H9 (cell line): ENCODE measurements at regions not wholly inside any gene's neighbourhood (a gene's known extent, or its start where the extent isn't known, plus 50 kb on each side); places are given as distances from the start of the nearest gene placed in this dataset.

Source experiments
- DNase-seq: peaks from one replicate; pipeline ENCODE4 v3.0.0-alpha.2; 2017
- H2AFZ ChIP-seq: one replicate; pipeline ENCODE4 v1.6.1; 2013; ENCODE audit warnings: mild to moderate bottlenecking, low read length, control low read depth, moderate library complexity
- H2AK5ac ChIP-seq: 2 replicates; pipeline ENCODE4 v1.6.1; 2013; ENCODE audit warnings: low read length, control low read depth, mixed read lengths; ENCODE audit not compliant: insufficient read length
- H2BK120ac ChIP-seq: one replicate; pipeline ENCODE4 v1.6.1; 2013; ENCODE audit warnings: low read depth, mild to moderate bottlenecking, low read length, control low read depth, inconsistent platforms; ENCODE audit not compliant: poor library complexity, severe bottlenecking
- H2BK12ac ChIP-seq: 2 replicates; pipeline ENCODE4 v1.6.1; 2013; ENCODE audit warnings: low read length, control low read depth, mixed read lengths, low read depth; ENCODE audit not compliant: insufficient read length
- H2BK15ac ChIP-seq: 2 replicates; pipeline ENCODE4 v1.6.1; 2013; ENCODE audit warnings: low read depth, low read length, control low read depth
- H2BK20ac ChIP-seq: one replicate; pipeline ENCODE4 v1.6.1; 2013; ENCODE audit warnings: low read depth, mild to moderate bottlenecking, low read length, control low read depth, inconsistent platforms; ENCODE audit not compliant: poor library complexity, severe bottlenecking
- H2BK5ac ChIP-seq: 2 replicates; pipeline ENCODE4 v1.6.1; 2013; ENCODE audit warnings: low read length, control low read depth, mixed read lengths; ENCODE audit not compliant: insufficient read length
- H3K14ac ChIP-seq: 2 replicates; pipeline ENCODE4 v1.6.1; 2013; ENCODE audit warnings: low read length, control low read depth; ENCODE audit not compliant: insufficient read depth
- H3K18ac ChIP-seq: 2 replicates; pipeline ENCODE4 v1.6.1; 2013; ENCODE audit warnings: low read depth, mild to moderate bottlenecking, mixed read lengths, low read length, control low read depth; ENCODE audit not compliant: insufficient read length
- H3K23ac ChIP-seq: 2 replicates; pipeline ENCODE4 v1.6.1; 2013; ENCODE audit warnings: low read length, control low read depth, mixed read lengths, low read depth; ENCODE audit not compliant: insufficient read length
- H3K23me2 ChIP-seq: 2 replicates; pipeline ENCODE4 v1.6.1; 2013; ENCODE audit warnings: low read depth, mild to moderate bottlenecking, mixed read lengths, low read length, control low read depth; ENCODE audit not compliant: insufficient read length, poor library complexity, severe bottlenecking
- H3K27ac ChIP-seq: 2 replicates; pipeline ENCODE4 v1.5.1; 2013; ENCODE audit warnings: low read length, control low read depth, mixed read lengths, low read depth; ENCODE audit not compliant: insufficient read length
- H3K27me3 ChIP-seq: 2 replicates; pipeline ENCODE4 v1.6.1; 2013; ENCODE audit warnings: low read length, control low read depth, inconsistent platforms; ENCODE audit not compliant: insufficient read depth
- H3K4ac ChIP-seq: 2 replicates; pipeline ENCODE4 v1.6.1; 2013; ENCODE audit warnings: low read depth, mild to moderate bottlenecking, control low read depth, inconsistent platforms, low read length, moderate library complexity
- H3K4me1 ChIP-seq: 2 replicates; pipeline ENCODE4 v1.6.1; 2013; ENCODE audit warnings: low read length, control low read depth, inconsistent platforms; ENCODE audit not compliant: insufficient read depth
- H3K4me2 ChIP-seq: 2 replicates; pipeline ENCODE4 v1.6.1; 2013; ENCODE audit warnings: low read length, control low read depth, mixed read lengths; ENCODE audit not compliant: insufficient read length, insufficient read depth
- H3K56ac ChIP-seq: 2 replicates; pipeline ENCODE4 v1.6.1; 2013; ENCODE audit warnings: low read depth, mild to moderate bottlenecking, mixed read lengths, low read length, control low read depth; ENCODE audit not compliant: insufficient read length
- H3K79me1 ChIP-seq: 2 replicates; pipeline ENCODE4 v1.6.1; 2013; ENCODE audit warnings: low read depth, mild to moderate bottlenecking, moderate library complexity, low read length, control low read depth, inconsistent platforms; ENCODE audit not compliant: insufficient read depth, poor library complexity, severe bottlenecking
- H3K79me2 ChIP-seq: 2 replicates; pipeline ENCODE4 v1.6.1; 2013; ENCODE audit warnings: low read length, control low read depth, inconsistent platforms; ENCODE audit not compliant: insufficient read depth
- H3K9ac ChIP-seq: 2 replicates; pipeline ENCODE4 v1.6.1; 2013; ENCODE audit warnings: low read length, control low read depth, mixed read lengths; ENCODE audit not compliant: insufficient read length; ENCODE audit errors: extremely low read depth
- H3K9me3 ChIP-seq: one replicate; pipeline ENCODE4 v1.6.1; 2013; ENCODE audit warnings: low read depth, low read length, inconsistent platforms; ENCODE audit not compliant: control insufficient read depth
- H3T11ph ChIP-seq: one replicate; pipeline ENCODE4 v1.6.1; 2013; ENCODE audit warnings: mild to moderate bottlenecking, low read length, control low read depth, inconsistent platforms
- H4K20me1 ChIP-seq: one replicate; pipeline ENCODE4 v1.6.1; 2013; ENCODE audit not compliant: control insufficient read depth, insufficient read length, insufficient read depth
- H4K5ac ChIP-seq: 2 replicates; pipeline ENCODE4 v1.6.1; 2013; ENCODE audit warnings: low read depth, mild to moderate bottlenecking, mixed read lengths, low read length, control low read depth; ENCODE audit not compliant: insufficient read length
- H4K8ac ChIP-seq: replicated peaks from 2 replicates; pipeline ENCODE4 v1.6.1; 2013; ENCODE audit warnings: low read length, control low read depth, mixed read lengths, low read depth; ENCODE audit not compliant: insufficient read length
- H4K91ac ChIP-seq: 2 replicates; pipeline ENCODE4 v1.6.1; 2013; ENCODE audit warnings: low read depth, mild to moderate bottlenecking, moderate library complexity, mixed read lengths, low read length, control low read depth; ENCODE audit not compliant: insufficient read length
- H3K27ac Mint-ChIP-seq, 3 experiments: 2 replicates in 2 of 3; 3 replicates in 1 of 3; pipeline ENCODE4 v1.8.0; 2020 to 2021; ENCODE audit warnings: mixed read lengths in 3 of 3, mild to moderate bottlenecking in 1 of 3, moderate library complexity in 1 of 3
- H3K27me3 Mint-ChIP-seq: 2 replicates; pipeline ENCODE4 v1.8.0; 2021; ENCODE audit warnings: low read depth, mild to moderate bottlenecking, moderate library complexity, mixed read lengths
- H3K36me3 Mint-ChIP-seq, 3 experiments: 2 replicates in 2 of 3; 3 replicates in 1 of 3; pipeline ENCODE4 v1.8.0; 2020 to 2021; ENCODE audit warnings: low read depth in 3 of 3, mixed read lengths in 3 of 3; ENCODE audit not compliant: insufficient read depth in 1 of 3
- H3K4me1 Mint-ChIP-seq, 2 experiments: 2 replicates each; pipeline ENCODE4 v1.8.0; 2020; ENCODE audit warnings: mixed read lengths in 2 of 2
- H3K4me3 Mint-ChIP-seq, 2 experiments: 2 replicates in 1 of 2; 3 replicates in 1 of 2; pipeline ENCODE4 v1.8.0; 2020 to 2021; ENCODE audit warnings: mild to moderate bottlenecking in 2 of 2, mixed read lengths in 2 of 2, moderate library complexity in 1 of 2
- H3K9me3 Mint-ChIP-seq, 2 experiments: 2 replicates in 1 of 2; 3 replicates in 1 of 2; pipeline ENCODE4 v1.8.0; 2020; ENCODE audit warnings: mild to moderate bottlenecking in 2 of 2, mixed read lengths in 2 of 2, moderate library complexity in 1 of 2
- CTCF ChIP-seq: fragments of 200-600 bp; sonication (generic); conservative IDR thresholded peaks from 3 replicates; pipeline ENCODE4 v1.8.0; 2021; ENCODE audit warnings: antibody characterized with exemption, mild to moderate bottlenecking
- WGBS: extraction: QIAGEN DNeasy Blood & Tissue Kit; methylation state at CpG from one replicate; pipeline ENCODE4 v1.1.7; 2013; ENCODE audit warnings: missing lambda C conversion rate, low lambda C conversion rate, mixed read lengths; ENCODE audit not compliant: insufficient read length; ENCODE audit errors: extremely low coverage; 5-methylcytosine and 5-hydroxymethylcytosine counted together

- Histone ChIP-seq H3K27ac (no peak overlapping the region), H3T11ph (no peak overlapping the region), H2BK12ac (no peak overlapping the region), H2AFZ (no peak overlapping the region), H3K79me2 (no peaks in the 10 kb centered on the region), H2AK5ac (no peak overlapping the region), H2BK20ac (no peak overlapping the region), H3K14ac (no peak overlapping the region), H2BK5ac (no peak overlapping the region), H2BK120ac (no peak overlapping the region), H3K79me1 (no peaks in the 10 kb centered on the region), H3K4me2 (no peak overlapping the region), H3K9me3 (no peaks in the 10 kb centered on the region), H3K4me1 (no peaks in the 10 kb centered on the region), H2BK15ac (no peak overlapping the region), H3K4ac (no peak overlapping the region), H4K5ac (no peak overlapping the region), H4K20me1 (no peaks in the 10 kb centered on the region), H4K8ac (no peak overlapping the region), H3K9ac (no peak overlapping the region), H3K23ac (no peak overlapping the region), H4K91ac (no peak overlapping the region), H3K56ac (no peak overlapping the region), H3K27me3 (no peaks in the 10 kb centered on the region), H3K18ac (no peak overlapping the region), H3K23me2 (no peaks in the 10 kb centered on the region)
- Mint-ChIP-seq H3K36me3 (0 out of 7 replicates have a peak, but pooled peaks cover 0 to 2% (median 0%) of the 10 kb centered on the region in 3 experiments), H3K27me3 (peaks cover 2% of the 10 kb centered on the region; the same call in 1 of the 2 replicates), H3K4me1 (no peaks in the 10 kb centered on the region), H3K27ac (no peak overlapping the region), H3K4me3 (no peak overlapping the region), H3K9me3 (peaks cover 0 to 3% of the 10 kb centered on the region in 2 experiments; a peak in 2 of 5 replicates)
- DNase-seq, result no peak
- TF ChIP-seq CTCF, result no peak
- no CpG with 5 or more reads among the region's 2 CpGs for WGBS
Measured at GRCh38 chr9:102855641-102856040, 139.5 kb upstream of the CYLC2 start.
